HG03097 (cell line): ENCODE measurements at regions not wholly inside any gene's neighbourhood (a gene's known extent, or its start where the extent isn't known, plus 50 kb on each side); places are given as distances from the start of the nearest gene placed in this dataset.
"Not testable (repeated sequence)": the region's sequence is repeated elsewhere in the genome, so short reads cannot be mapped to it uniquely, and the experiment has no call there.

Experiments
- ATAC-seq: cut with Tn5 transposase; IDR thresholded peaks from one replicate; pipeline ENCODE4 v1.9.1; 2021; ENCODE audit not compliant: unreplicated experiment, low FRiP score

GRCh38 chr6:133786016-133786415 lies 102.9 kb upstream of the TCF21 start:
- ATAC-seq, result no peak

GRCh38 chr6:133787122-133787521 lies 101.8 kb upstream of the TCF21 start:
- ATAC-seq, result no peak

GRCh38 chr6:133787859-133788505 lies 100.9 kb upstream of the TCF21 start:
- ATAC-seq, result no peak

GRCh38 chr6:133788556-133788955 lies 100.4 kb upstream of the TCF21 start:
- no peak for ATAC-seq

GRCh38 chr6:133789449-133789848 lies 99.5 kb upstream of the TCF21 start:
- ATAC-seq, result not testable (repeated sequence)

- ATAC-seq, result not testable (repeated sequence)
These were observed 98.2 kb upstream of the TCF21 start for GRCh38 chr6:133790756-133791155.

GRCh38 chr6:133795051-133795450 lies 93.9 kb upstream of the TCF21 start:
- not testable (repeated sequence) for ATAC-seq

- ATAC-seq, result no peak
These were observed 92.7 kb upstream of the TCF21 start for GRCh38 chr6:133796235-133796634.

GRCh38 chr6:133799043-133799442 lies 89.9 kb upstream of the TCF21 start:
- no peak for ATAC-seq

GRCh38 chr6:133802861-133803260 lies 86.1 kb upstream of the TCF21 start:
- ATAC-seq, result no peak

- ATAC-seq, result no peak
These were observed 84.6 kb upstream of the TCF21 start for GRCh38 chr6:133804265-133804664.

GRCh38 chr6:133805876-133806275 lies 83.0 kb upstream of the TCF21 start:
- no peak for ATAC-seq

GRCh38 chr6:133806382-133807140 lies 82.4 kb upstream of the TCF21 start:
- no peak for ATAC-seq

GRCh38 chr6:133807501-133807900 lies 81.4 kb upstream of the TCF21 start:
- no peak for ATAC-seq

- no peak for ATAC-seq
These were observed 79.5 kb upstream of the TCF21 start for GRCh38 chr6:133809406-133809805.

- ATAC-seq, result no peak
These were observed 77.4 kb upstream of the TCF21 start for GRCh38 chr6:133811557-133811956.

GRCh38 chr6:133812446-133812845 lies 76.5 kb upstream of the TCF21 start:
- ATAC-seq, result not testable (repeated sequence)

GRCh38 chr6:133814238-133814637 lies 74.7 kb upstream of the TCF21 start:
- no peak for ATAC-seq

- ATAC-seq, result no peak
These were observed 74.1 kb upstream of the TCF21 start for GRCh38 chr6:133814797-133815196.

GRCh38 chr6:133815313-133815712 lies 73.6 kb upstream of the TCF21 start:
- ATAC-seq, result no peak

GRCh38 chr6:133816171-133816570 lies 72.7 kb upstream of the TCF21 start:
- ATAC-seq, result no peak

- no peak for ATAC-seq
These were observed 71.4 kb upstream of the TCF21 start for GRCh38 chr6:133817460-133818047.
